LNCAP (cell line): ENCODE measurements at regions not wholly inside any gene's neighbourhood (a gene's known extent, or its start where the extent isn't known, plus 50 kb on each side); places are given as distances from the start of the nearest gene placed in this dataset.
A peak's percentile ranks its signal among the peaks of the same experiment; 100 is the strongest.

Source experiments
- CTCF ChIP-seq: fragments of 450-650 bp; IDR thresholded peaks from 2 replicates; pipeline ENCODE4 v1.5.1; 2017; ENCODE audit warnings: mild to moderate bottlenecking

- TF ChIP-seq CTCF, result no peak
These were observed 204.1 kb upstream of the DPH6 start for GRCh38 chr15:35750051-35750450.

- TF ChIP-seq CTCF, result peak; percentile 73
These were observed 205.6 kb upstream of the DPH6 start for GRCh38 chr15:35751413-35752133.

- TF ChIP-seq CTCF, result no peak
These were observed 206.1 kb upstream of the DPH6 start for GRCh38 chr15:35752134-35752466.

- TF ChIP-seq CTCF, result no peak
These were observed 207.5 kb upstream of the DPH6 start for GRCh38 chr15:35753486-35753885.

- no peak for TF ChIP-seq CTCF
These were observed 209.4 kb upstream of the DPH6 start for GRCh38 chr15:35755237-35755802.

- no peak for TF ChIP-seq CTCF
These were observed 210.7 kb upstream of the DPH6 start for GRCh38 chr15:35756623-35757022.

GRCh38 chr15:35757361-35757760 is 211.4 kb upstream of the DPH6 start:
- TF ChIP-seq CTCF, result no peak

GRCh38 chr15:35757765-35758164 is 211.8 kb upstream of the DPH6 start:
- no peak for TF ChIP-seq CTCF
